ENCODE measurements at regions not wholly inside any gene's neighbourhood (a gene's known extent, or its start where the extent isn't known, plus 50 kb on each side); places are given as distances from the start of the nearest gene placed in this dataset.

DNA sequence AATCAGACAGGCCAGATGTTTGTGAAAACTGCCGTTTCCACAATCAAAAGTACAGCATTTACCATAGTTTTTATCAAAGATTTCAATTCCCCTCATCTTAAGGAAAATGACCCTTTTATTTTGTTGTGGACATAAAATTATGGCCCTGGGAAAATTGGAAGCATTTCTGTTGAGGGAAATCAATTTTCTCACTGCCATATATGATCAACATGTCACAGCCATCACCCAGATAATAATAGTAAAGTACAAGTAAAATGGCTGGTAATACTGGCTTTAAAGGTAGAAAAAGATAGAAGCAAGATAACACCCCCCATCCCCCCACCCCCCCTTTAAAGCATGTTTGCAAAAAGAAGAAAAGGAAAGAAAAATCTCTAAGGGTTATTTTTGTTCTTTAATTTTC is 311.7 kb downstream of the WDR72 start:
- Histone ChIP-seq H3K4me1 (ENCODE audit: control insufficient read depth in 2 of 2, insufficient read depth in 2 of 2, low read length in 2 of 2) (no peaks in the 10 kb centered on the region), H3K9me3 (ENCODE audit: control extremely low read depth in 1 of 3, control insufficient read depth in 2 of 3, insufficient read depth in 1 of 3, low read length in 2 of 3) (no peaks in the 10 kb centered on the region), H2AFZ (ENCODE audit: insufficient read depth, low read depth, low read length, poor library complexity, severe bottlenecking) (no peak overlapping the region), H4K20me1 (ENCODE audit: control insufficient read depth, insufficient read depth, low read length, poor library complexity, severe bottlenecking) (no peaks in the 10 kb centered on the region), H3K4me2 (replicated peaks; ENCODE audit: low read depth, low read length, poor library complexity, severe bottlenecking) (no peak overlapping the region), H3K27ac (ENCODE audit: low read length in 2 of 2) (no peak overlapping the region), H3K4me3 (ENCODE audit: control extremely low read depth in 1 of 5, extremely low read depth in 1 of 5, insufficient read depth in 1 of 5, low read depth in 2 of 5, low read length in 4 of 5) (no peak overlapping the region), H3K79me2 (ENCODE audit: control insufficient read depth, insufficient read depth, low read length) (no peaks in the 10 kb centered on the region), H3K36me3 (replicated peaks in 1 of 2; ENCODE audit: control extremely low read depth in 1 of 2, control insufficient read depth in 1 of 2, extremely low read depth in 1 of 2, insufficient read depth in 2 of 2, low read length in 1 of 2) (no peaks in the 10 kb centered on the region), H3K27me3 (replicated peaks in 1 of 4; ENCODE audit: control extremely low read depth in 1 of 4, control insufficient read depth in 3 of 4, insufficient read depth in 4 of 4, low read length in 3 of 4) (no peaks in the 10 kb centered on the region), H3K9ac (ENCODE audit: low read length) (no peak overlapping the region)
- ATAC-seq (ENCODE audit: low read depth) (no peak), DNase-seq (no peak)
- Mint-ChIP-seq H3K27me3 (no peaks in the 10 kb centered on the region), H3K27ac (no peak overlapping the region), H3K9me3 (ENCODE audit: insufficient read depth) (no peaks in the 10 kb centered on the region), H3K4me3 (no peak overlapping the region), H3K4me1 (no peaks in the 10 kb centered on the region)
- no peak for TF ChIP-seq EZH2 (IDR thresholded peaks at IDR 0.05; ENCODE audit: borderline replicate concordance, insufficient read depth, low read depth, low read length, poor library complexity, severe bottlenecking)
- TF ChIP-seq, protein P1, sequence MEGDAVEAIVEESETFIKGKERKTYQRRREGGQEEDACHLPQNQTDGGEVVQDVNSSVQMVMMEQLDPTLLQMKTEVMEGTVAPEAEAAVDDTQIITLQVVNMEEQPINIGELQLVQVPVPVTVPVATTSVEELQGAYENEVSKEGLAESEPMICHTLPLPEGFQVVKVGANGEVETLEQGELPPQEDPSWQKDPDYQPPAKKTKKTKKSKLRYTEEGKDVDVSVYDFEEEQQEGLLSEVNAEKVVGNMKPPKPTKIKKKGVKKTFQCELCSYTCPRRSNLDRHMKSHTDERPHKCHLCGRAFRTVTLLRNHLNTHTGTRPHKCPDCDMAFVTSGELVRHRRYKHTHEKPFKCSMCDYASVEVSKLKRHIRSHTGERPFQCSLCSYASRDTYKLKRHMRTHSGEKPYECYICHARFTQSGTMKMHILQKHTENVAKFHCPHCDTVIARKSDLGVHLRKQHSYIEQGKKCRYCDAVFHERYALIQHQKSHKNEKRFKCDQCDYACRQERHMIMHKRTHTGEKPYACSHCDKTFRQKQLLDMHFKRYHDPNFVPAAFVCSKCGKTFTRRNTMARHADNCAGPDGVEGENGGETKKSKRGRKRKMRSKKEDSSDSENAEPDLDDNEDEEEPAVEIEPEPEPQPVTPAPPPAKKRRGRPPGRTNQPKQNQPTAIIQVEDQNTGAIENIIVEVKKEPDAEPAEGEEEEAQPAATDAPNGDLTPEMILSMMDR (IDR thresholded peaks at IDR 0.05): no peak
- POLR2A ChIA-PET: no interaction called here
- intact Hi-C loops (cut with micrococcal nuclease): no loop called here
- no CpG with 5 or more reads among the region's 1 CpG for WGBS (ENCODE audit: insufficient coverage)
- CTCF ChIA-PET: no interaction called here

DNA sequence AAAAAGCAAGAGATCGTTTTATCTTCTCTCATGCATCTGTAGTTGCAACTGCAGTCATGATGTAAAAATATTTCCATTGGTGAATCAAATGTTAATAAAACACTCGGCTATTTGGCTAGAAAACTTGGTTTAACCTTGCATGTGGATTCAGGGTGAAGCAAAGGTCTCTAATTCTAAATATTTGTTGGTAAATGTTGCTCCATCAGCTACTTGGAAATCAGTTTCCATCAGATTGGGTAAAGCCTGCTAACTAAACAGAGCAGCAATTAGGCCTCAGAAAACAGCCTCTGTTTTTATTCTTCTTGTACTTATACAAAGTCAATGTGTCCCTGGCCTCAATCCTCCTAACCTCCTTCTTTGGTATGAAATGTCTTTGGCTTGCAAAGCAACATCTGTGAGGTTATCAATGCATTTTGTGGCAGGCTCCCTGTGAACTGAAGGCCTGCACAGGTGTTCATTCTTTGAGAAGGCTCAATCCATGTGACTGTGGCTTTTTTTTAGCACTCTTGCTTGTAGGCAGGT is 312.3 kb downstream of the WDR72 start:
- Histone ChIP-seq H3K4me1 (ENCODE audit: control insufficient read depth in 2 of 2, insufficient read depth in 2 of 2, low read length in 2 of 2) (no peaks in the 10 kb centered on the region), H3K9me3 (ENCODE audit: control extremely low read depth in 1 of 3, control insufficient read depth in 2 of 3, insufficient read depth in 1 of 3, low read length in 2 of 3) (no peaks in the 10 kb centered on the region), H2AFZ (ENCODE audit: insufficient read depth, low read depth, low read length, poor library complexity, severe bottlenecking) (no peak overlapping the region), H4K20me1 (ENCODE audit: control insufficient read depth, insufficient read depth, low read length, poor library complexity, severe bottlenecking) (no peaks in the 10 kb centered on the region), H3K79me2 (ENCODE audit: control insufficient read depth, insufficient read depth, low read length) (no peaks in the 10 kb centered on the region), H3K27ac (ENCODE audit: low read length in 2 of 2) (no peak overlapping the region), H3K4me3 (ENCODE audit: control extremely low read depth in 1 of 5, extremely low read depth in 1 of 5, insufficient read depth in 1 of 5, low read depth in 2 of 5, low read length in 4 of 5) (no peak overlapping the region), H3K27me3 (replicated peaks in 1 of 4; ENCODE audit: control extremely low read depth in 1 of 4, control insufficient read depth in 3 of 4, insufficient read depth in 4 of 4, low read length in 3 of 4) (no peaks in the 10 kb centered on the region), H3K36me3 (replicated peaks in 1 of 2; ENCODE audit: control extremely low read depth in 1 of 2, control insufficient read depth in 1 of 2, extremely low read depth in 1 of 2, insufficient read depth in 2 of 2, low read length in 1 of 2) (no peaks in the 10 kb centered on the region), H3K4me2 (replicated peaks; ENCODE audit: low read depth, low read length, poor library complexity, severe bottlenecking) (no peak overlapping the region), H3K9ac (ENCODE audit: low read length) (no peak overlapping the region)
- ChIA-PET POLR2A (no interaction called here), CTCF (no interaction called here)
- intact Hi-C loops (cut with micrococcal nuclease): no loop called here
- no peaks in the 10 kb centered on the region for H3K27me3 Mint-ChIP-seq
- H3K27ac Mint-ChIP-seq: no peak overlapping the region
- H3K4me3 Mint-ChIP-seq: no peak overlapping the region
- H3K4me1 Mint-ChIP-seq: no peaks in the 10 kb centered on the region
- no peak for DNase-seq
- no peak for ATAC-seq (ENCODE audit: low read depth)
- WGBS (ENCODE audit: insufficient coverage): 86% methylated on average over 1 of the region's 2 CpGs
- H3K9me3 Mint-ChIP-seq (ENCODE audit: insufficient read depth): no peaks in the 10 kb centered on the region
- TF ChIP-seq, protein P1 (IDR thresholded peaks at IDR 0.05): no peak
- no peak for TF ChIP-seq EZH2 (IDR thresholded peaks at IDR 0.05; ENCODE audit: borderline replicate concordance, insufficient read depth, low read depth, low read length, poor library complexity, severe bottlenecking)

All from B cell (primary cell).